ENCODE measurements at regions not wholly inside any gene's neighbourhood (a gene's known extent, or its start where the extent isn't known, plus 50 kb on each side); places are given as distances from the start of the nearest gene placed in this dataset.

- CTCF ChIA-PET = no interaction called here
- no peak overlapping the region for H3K4me3 ChIP-seq (ENCODE audit: low read length)
- no peak for ATAC-seq
- no peaks in the 10 kb centered on the region for H3K4me1 Mint-ChIP-seq
- peaks cover 0 to 4% (median 0%) of the 10 kb centered on the region in 5 donors for H3K36me3 Mint-ChIP-seq
- peaks cover 0 to 22% (median 3%) of the 10 kb centered on the region in 11 donors for H3K9me3 Mint-ChIP-seq
- no peak overlapping the region for H3K27ac ChIP-seq (ENCODE audit: low read depth, low read length)
- no peak for DNase-seq
- H3K27me3 Mint-ChIP-seq = peaks cover 0 to 6% (median 0%) of the 10 kb centered on the region in 5 donors
- H3K4me3 Mint-ChIP-seq = no peak overlapping the region
- H3K9me3 ChIP-seq (ENCODE audit: control insufficient read depth in 2 of 3, low read length in 3 of 3) = no peaks in the 10 kb centered on the region
- POLR2A ChIA-PET = no interaction called here
- intact Hi-C loops (cut with micrococcal nuclease) = no loop called here
- H3K27me3 ChIP-seq (ENCODE audit: control insufficient read depth in 2 of 2, insufficient read depth in 2 of 2, low read length in 2 of 2) = no peaks in the 10 kb centered on the region
- no peaks in the 10 kb centered on the region for H3K4me1 ChIP-seq (ENCODE audit: control insufficient read depth in 2 of 2, insufficient read depth in 2 of 2, low read length in 2 of 2)
- no peaks in the 10 kb centered on the region for H3K36me3 ChIP-seq (ENCODE audit: control insufficient read depth in 2 of 3, insufficient read depth in 3 of 3, low read length in 3 of 3)
- no peak overlapping the region for H3K27ac Mint-ChIP-seq
These were observed 177.3 kb upstream of the RGMA start for GRCh38 chr15:93266291-93266690.

GRCh38 chr15:93265111-93265556, 176.1 kb upstream of the RGMA start:
- intact Hi-C loops (cut with micrococcal nuclease) = no loop called here
- no peaks in the 10 kb centered on the region for H3K4me1 Mint-ChIP-seq
- H3K4me3 Mint-ChIP-seq = no peak overlapping the region
- ChIA-PET POLR2A (no interaction called here), CTCF (no interaction called here)
- no peaks in the 10 kb centered on the region for H3K27me3 ChIP-seq (ENCODE audit: control insufficient read depth in 2 of 2, insufficient read depth in 2 of 2, low read length in 2 of 2)
- H3K36me3 Mint-ChIP-seq = peaks cover 0 to 4% (median 0%) of the 10 kb centered on the region in 5 donors
- H3K4me3 ChIP-seq (ENCODE audit: low read length) = no peak overlapping the region
- H3K36me3 ChIP-seq (ENCODE audit: control insufficient read depth in 2 of 3, insufficient read depth in 3 of 3, low read length in 3 of 3) = no peaks in the 10 kb centered on the region
- no peaks in the 10 kb centered on the region for H3K4me1 ChIP-seq (ENCODE audit: control insufficient read depth in 2 of 2, insufficient read depth in 2 of 2, low read length in 2 of 2)
- ATAC-seq (no peak), DNase-seq (no peak)
- peaks cover 0 to 6% (median 0%) of the 10 kb centered on the region in 5 donors for H3K27me3 Mint-ChIP-seq
- H3K27ac ChIP-seq (ENCODE audit: low read depth, low read length) = no peak overlapping the region
- no peaks in the 10 kb centered on the region for H3K9me3 ChIP-seq (ENCODE audit: control insufficient read depth in 2 of 3, low read length in 3 of 3)
- H3K27ac Mint-ChIP-seq = no peak overlapping the region
- peaks cover 0 to 11% (median 2%) of the 10 kb centered on the region in 11 donors for H3K9me3 Mint-ChIP-seq

GRCh38 chr15:93261845-93262244, 172.8 kb upstream of the RGMA start:
- no peaks in the 10 kb centered on the region for H3K36me3 ChIP-seq (ENCODE audit: control insufficient read depth in 2 of 3, insufficient read depth in 3 of 3, low read length in 3 of 3)
- H3K9me3 ChIP-seq (ENCODE audit: control insufficient read depth in 2 of 3, low read length in 3 of 3) = no peaks in the 10 kb centered on the region
- peaks cover 0 to 7% (median 0%) of the 10 kb centered on the region in 5 donors for H3K27me3 Mint-ChIP-seq
- no peak overlapping the region for H3K27ac ChIP-seq (ENCODE audit: low read depth, low read length)
- CTCF ChIA-PET = no interaction called here
- H3K4me1 Mint-ChIP-seq = peaks cover 0 to 2% (median 0%) of the 10 kb centered on the region in 7 donors
- H3K4me1 ChIP-seq (ENCODE audit: control insufficient read depth in 2 of 2, insufficient read depth in 2 of 2, low read length in 2 of 2) = no peaks in the 10 kb centered on the region
- no peaks in the 10 kb centered on the region for H3K27me3 ChIP-seq (ENCODE audit: control insufficient read depth in 2 of 2, insufficient read depth in 2 of 2, low read length in 2 of 2)
- no peak overlapping the region for H3K4me3 Mint-ChIP-seq
- ATAC-seq = no peak
- H3K27ac Mint-ChIP-seq = no peak overlapping the region
- POLR2A ChIA-PET = no interaction called here
- H3K9me3 Mint-ChIP-seq = peaks cover 0 to 2% (median 0%) of the 10 kb centered on the region in 11 donors
- DNase-seq = no peak
- H3K4me3 ChIP-seq (ENCODE audit: low read length) = no peak overlapping the region
- no peaks in the 10 kb centered on the region for H3K36me3 Mint-ChIP-seq
- intact Hi-C loops (cut with micrococcal nuclease) = no loop called here

GRCh38 chr15:93257920-93258319, 168.9 kb upstream of the RGMA start:
- intact Hi-C loops (cut with micrococcal nuclease) = no loop called here
- ChIA-PET POLR2A (no interaction called here), CTCF (no interaction called here)
- Mint-ChIP-seq H3K27ac (no peak overlapping the region), H3K4me3 (no peak overlapping the region), H3K36me3 (no peaks in the 10 kb centered on the region), H3K27me3 (peaks cover 0 to 10% (median 3%) of the 10 kb centered on the region in 5 donors), H3K9me3 (peaks cover 0 to 2% (median 0%) of the 10 kb centered on the region in 11 donors), H3K4me1 (peaks cover 0 to 4% (median 0%) of the 10 kb centered on the region in 7 donors)
- no peaks in the 10 kb centered on the region for H3K27me3 ChIP-seq (ENCODE audit: control insufficient read depth in 2 of 2, insufficient read depth in 2 of 2, low read length in 2 of 2)
- H3K4me1 ChIP-seq (ENCODE audit: control insufficient read depth in 2 of 2, insufficient read depth in 2 of 2, low read length in 2 of 2) = no peaks in the 10 kb centered on the region
- DNase-seq (no peak), ATAC-seq (no peak)
- no peak overlapping the region for H3K4me3 ChIP-seq (ENCODE audit: low read length)
- no peaks in the 10 kb centered on the region for H3K36me3 ChIP-seq (ENCODE audit: control insufficient read depth in 2 of 3, insufficient read depth in 3 of 3, low read length in 3 of 3)
- no peaks in the 10 kb centered on the region for H3K9me3 ChIP-seq (ENCODE audit: control insufficient read depth in 2 of 3, low read length in 3 of 3)
- no peak overlapping the region for H3K27ac ChIP-seq (ENCODE audit: low read depth, low read length)

- Histone ChIP-seq H3K4me3 (ENCODE audit: low read length) (no peak overlapping the region), H3K27me3 (ENCODE audit: control insufficient read depth in 2 of 2, insufficient read depth in 2 of 2, low read length in 2 of 2) (no peaks in the 10 kb centered on the region), H3K4me1 (ENCODE audit: control insufficient read depth in 2 of 2, insufficient read depth in 2 of 2, low read length in 2 of 2) (no peaks in the 10 kb centered on the region), H3K36me3 (ENCODE audit: control insufficient read depth in 2 of 3, insufficient read depth in 3 of 3, low read length in 3 of 3) (no peaks in the 10 kb centered on the region), H3K9me3 (ENCODE audit: control insufficient read depth in 2 of 3, low read length in 3 of 3) (no peaks in the 10 kb centered on the region), H3K27ac (ENCODE audit: low read depth, low read length) (no peak overlapping the region)
- DNase-seq (no peak), ATAC-seq (no peak)
- peaks cover 0 to 14% (median 3%) of the 10 kb centered on the region in 5 donors for H3K27me3 Mint-ChIP-seq
- H3K36me3 Mint-ChIP-seq = no peaks in the 10 kb centered on the region
- ChIA-PET POLR2A (no interaction called here), CTCF (no interaction called here)
- H3K4me1 Mint-ChIP-seq = peaks cover 0 to 4% (median 0%) of the 10 kb centered on the region in 7 donors
- H3K9me3 Mint-ChIP-seq = peaks cover 0 to under 1% (median 0%) of the 10 kb centered on the region in 11 donors
- intact Hi-C loops (cut with micrococcal nuclease) = no loop called here
- H3K4me3 Mint-ChIP-seq = no peak overlapping the region
- no peak overlapping the region for H3K27ac Mint-ChIP-seq
These were observed 164.7 kb upstream of the RGMA start for GRCh38 chr15:93253681-93254080.

- H3K27me3 ChIP-seq (ENCODE audit: control insufficient read depth in 2 of 2, insufficient read depth in 2 of 2, low read length in 2 of 2) = no peaks in the 10 kb centered on the region
- ChIA-PET CTCF (no interaction called here), POLR2A (no interaction called here)
- no peak overlapping the region for H3K27ac Mint-ChIP-seq
- H3K27me3 Mint-ChIP-seq = peaks cover 0 to 21% (median 3%) of the 10 kb centered on the region in 5 donors
- no peaks in the 10 kb centered on the region for H3K4me1 ChIP-seq (ENCODE audit: control insufficient read depth in 2 of 2, insufficient read depth in 2 of 2, low read length in 2 of 2)
- DNase-seq (no peak), ATAC-seq (no peak)
- no peak overlapping the region for H3K4me3 ChIP-seq (ENCODE audit: low read length)
- intact Hi-C loops (cut with micrococcal nuclease) = no loop called here
- H3K36me3 ChIP-seq (ENCODE audit: control insufficient read depth in 2 of 3, insufficient read depth in 3 of 3, low read length in 3 of 3) = no peaks in the 10 kb centered on the region
- peaks cover 0 to 4% (median 0%) of the 10 kb centered on the region in 7 donors for H3K4me1 Mint-ChIP-seq
- H3K9me3 ChIP-seq (ENCODE audit: control insufficient read depth in 2 of 3, low read length in 3 of 3) = no peaks in the 10 kb centered on the region
- H3K27ac ChIP-seq (ENCODE audit: low read depth, low read length) = no peak overlapping the region
- no peak overlapping the region for H3K4me3 Mint-ChIP-seq
- H3K9me3 Mint-ChIP-seq = no peaks in the 10 kb centered on the region
- no peaks in the 10 kb centered on the region for H3K36me3 Mint-ChIP-seq
These were observed 163.8 kb upstream of the RGMA start for GRCh38 chr15:93252780-93253179.

GRCh38 chr15:93250950-93251349, 161.9 kb upstream of the RGMA start:
- no peaks in the 10 kb centered on the region for H3K9me3 Mint-ChIP-seq
- H3K27ac ChIP-seq (ENCODE audit: low read depth, low read length) = no peak overlapping the region
- no peak overlapping the region for H3K27ac Mint-ChIP-seq
- no peak for DNase-seq
- H3K4me1 ChIP-seq (ENCODE audit: control insufficient read depth in 2 of 2, insufficient read depth in 2 of 2, low read length in 2 of 2) = no peaks in the 10 kb centered on the region
- no peaks in the 10 kb centered on the region for H3K27me3 ChIP-seq (ENCODE audit: control insufficient read depth in 2 of 2, insufficient read depth in 2 of 2, low read length in 2 of 2)
- ATAC-seq = no peak
- peaks cover 10 to 35% (median 14%) of the 10 kb centered on the region in 5 donors for H3K27me3 Mint-ChIP-seq
- no peak overlapping the region for H3K4me3 Mint-ChIP-seq
- no peak overlapping the region for H3K4me3 ChIP-seq (ENCODE audit: low read length)
- no peaks in the 10 kb centered on the region for H3K36me3 ChIP-seq (ENCODE audit: control insufficient read depth in 2 of 3, insufficient read depth in 3 of 3, low read length in 3 of 3)
- POLR2A ChIA-PET = no interaction called here
- no peaks in the 10 kb centered on the region for H3K36me3 Mint-ChIP-seq
- CTCF ChIA-PET = no interaction called here
- no peaks in the 10 kb centered on the region for H3K9me3 ChIP-seq (ENCODE audit: control insufficient read depth in 2 of 3, low read length in 3 of 3)
- peaks cover 0 to 9% (median 0%) of the 10 kb centered on the region in 7 donors for H3K4me1 Mint-ChIP-seq
- intact Hi-C loops (cut with micrococcal nuclease) = no loop called here

Data from naive thymus-derived CD4-positive, alpha-beta T cell (primary cell).